A673 (cell line): ENCODE measurements at regions not wholly inside any gene's neighbourhood (a gene's known extent, or its start where the extent isn't known, plus 50 kb on each side); places are given as distances from the start of the nearest gene placed in this dataset.
"Not testable (repeated sequence)": the region's sequence is repeated elsewhere in the genome, so short reads cannot be mapped to it uniquely, and the experiment has no call there.

ENCODE experiments used
- BruUV-seq: library from RNA; stranded (reverse); fragments of 400-500 nt; replicated peaks from 2 replicates; lab custom pipeline; 2021; lab: Mats Ljungman, UMichigan
- CTCF ChIA-PET: fragments of 300-600 bp; sonication (Branson Sonifier 250); formaldehyde crosslinking; loops from one replicate; lab custom pipeline; 2022; ENCODE audit warnings: antibody characterized with exemption; lab: Charles Lee
- POLR2A ChIA-PET: fragments of 300-600 bp; sonication (Branson Sonifier 250); formaldehyde crosslinking; loops from one replicate; lab custom pipeline; 2022; ENCODE audit warnings: antibody characterized with exemption; ENCODE audit not compliant: low non-redundant PET; lab: Charles Lee
- DNase-seq: peaks from one replicate; pipeline ENCODE4 v3.0.0-alpha.2; 2015; ENCODE audit warnings: low spot score
- H3K27ac ChIP-seq: fragments of 200-600 bp; sonication (generic); 2 replicates; pipeline ENCODE4 v1.5.1; 2016; ENCODE audit warnings: mixed run types, low read depth, mild to moderate bottlenecking, mixed read lengths, antibody characterized with exemption, low read length; ENCODE audit not compliant: poor library complexity, severe bottlenecking
- H3K27me3 ChIP-seq: fragments of 200-600 bp; sonication (generic); replicated peaks from 2 replicates; pipeline ENCODE4 v1.6.1; 2017; ENCODE audit warnings: mixed run types, low read depth, mild to moderate bottlenecking, mixed read lengths, antibody characterized with exemption, low read length; ENCODE audit not compliant: insufficient read depth, poor library complexity
- H3K36me3 ChIP-seq: fragments of 200-600 bp; sonication (generic); 2 replicates; pipeline ENCODE4 v1.6.1; 2016; ENCODE audit warnings: mixed run types, mild to moderate bottlenecking, mixed read lengths, antibody characterized with exemption, low read length; ENCODE audit not compliant: insufficient read depth, poor library complexity, severe bottlenecking
- H3K4me1 ChIP-seq: fragments of 200-600 bp; sonication (generic); 2 replicates; pipeline ENCODE4 v1.6.1; 2017; ENCODE audit warnings: mixed run types, mild to moderate bottlenecking, mixed read lengths, antibody characterized with exemption, low read length; ENCODE audit not compliant: insufficient read depth, poor library complexity, severe bottlenecking
- H3K4me3 ChIP-seq: fragments of 200-600 bp; sonication (generic); 2 replicates; pipeline ENCODE4 v1.5.1; 2016; ENCODE audit warnings: low read depth, mixed run types, mild to moderate bottlenecking, mixed read lengths, low read length; ENCODE audit not compliant: poor library complexity, severe bottlenecking
- H3K9me3 ChIP-seq: fragments of 200-600 bp; sonication (generic); 2 replicates; pipeline ENCODE4 v1.6.1; 2016; ENCODE audit warnings: mixed run types, low read depth, mild to moderate bottlenecking, mixed read lengths, antibody characterized with exemption, low read length; ENCODE audit not compliant: poor library complexity, severe bottlenecking
- CTCF ChIP-seq: fragments of 300-800, 200-600 bp; sonication (generic); conservative IDR thresholded peaks from 2 replicates; pipeline ENCODE4 v1.5.1; 2017; ENCODE audit warnings: low read depth, mild to moderate bottlenecking, antibody characterized with exemption, low read length, moderate library complexity, mixed read lengths
- EZH2 ChIP-seq: fragments of 200-600 bp; sonication (generic); IDR thresholded peaks from 2 replicates; pipeline ENCODE4 v1.6.1; 2017; ENCODE audit warnings: borderline replicate concordance, low read depth, mild to moderate bottlenecking, mixed read lengths, antibody characterized with exemption, low read length; ENCODE audit not compliant: poor library complexity, severe bottlenecking
- intact Hi-C: fragments of 100-400 bp; cut with micrococcal nuclease; formaldehyde crosslinking; loops from one replicate; pipeline ENCODE4 v1.10.0; 2022; ENCODE audit not compliant: unreplicated experiment

GRCh38 chr13:99729745-99730144 lies 228.5 kb downstream of the TM9SF2 start:
- Histone ChIP-seq H3K9me3 (no peaks in the 10 kb centered on the region), H3K27me3 (no peaks in the 10 kb centered on the region), H3K36me3 (no peaks in the 10 kb centered on the region), H3K4me3 (no peak overlapping the region), H3K27ac (no peak overlapping the region), H3K4me1 (peaks cover 19% of the 10 kb centered on the region)
- ChIA-PET POLR2A (no interaction called here), CTCF (no interaction called here)
- DNase-seq = no peak
- TF ChIP-seq EZH2 = no peak
- TF ChIP-seq CTCF = no peak
- intact Hi-C loops = no loop called here
- BruUV-seq = no TSS peak

GRCh38 chr13:99727651-99728050 lies 226.4 kb downstream of the TM9SF2 start:
- POLR2A ChIA-PET = not testable (repeated sequence)

GRCh38 chr13:99726282-99726894 lies 225.1 kb downstream of the TM9SF2 start:
- H3K9me3 ChIP-seq = no peaks in the 10 kb centered on the region
- H3K27me3 ChIP-seq = no peaks in the 10 kb centered on the region
- CTCF ChIA-PET = no interaction called here
- intact Hi-C loops = no loop called here
- POLR2A ChIA-PET = no interaction called here
- no peak overlapping the region for H3K27ac ChIP-seq
- H3K36me3 ChIP-seq = no peaks in the 10 kb centered on the region
- DNase-seq = no peak
- TF ChIP-seq CTCF = no peak
- TF ChIP-seq EZH2 = no peak
- BruUV-seq = no TSS peak
- H3K4me3 ChIP-seq = no peak overlapping the region
- no peaks in the 10 kb centered on the region for H3K4me1 ChIP-seq

More at GRCh38 chr13:99727651-99728050, 226.4 kb downstream of the TM9SF2 start:
- intact Hi-C loops, H3K27me3 ChIP-seq, DNase-seq, CTCF ChIA-PET, H3K36me3 ChIP-seq, H3K9me3 ChIP-seq, H3K4me1 ChIP-seq, BruUV-seq, H3K4me3 ChIP-seq, H3K27ac ChIP-seq: not testable (repeated sequence)

GRCh38 chr13:99725644-99726043 lies 224.4 kb downstream of the TM9SF2 start:
- H3K9me3 ChIP-seq = no peaks in the 10 kb centered on the region
- no peak overlapping the region for H3K4me3 ChIP-seq
- H3K27me3 ChIP-seq = no peaks in the 10 kb centered on the region
- POLR2A ChIA-PET = no interaction called here
- no peaks in the 10 kb centered on the region for H3K36me3 ChIP-seq
- intact Hi-C loops = no loop called here
- no peak for DNase-seq
- no peak overlapping the region for H3K27ac ChIP-seq
- no TSS peak for BruUV-seq
- CTCF ChIA-PET = no interaction called here
- no peaks in the 10 kb centered on the region for H3K4me1 ChIP-seq
- TF ChIP-seq CTCF (no peak), EZH2 (no peak)
